ENCODE measurements at regions not wholly inside any gene's neighbourhood (a gene's known extent, or its start where the extent isn't known, plus 50 kb on each side); places are given as distances from the start of the nearest gene placed in this dataset.
"Not testable (repeated sequence)": the region's sequence is repeated elsewhere in the genome, so short reads cannot be mapped to it uniquely, and the experiment has no call there.

GRCh38 chr20:29752644-29753425 lies 1504.6 kb upstream of the DEFB115 start:
- TF ChIP-seq CTCF (tag by site-specific recombination; IDR thresholded peaks at IDR 0.05); ZNF660 (tag by site-specific recombination; IDR thresholded peaks at IDR 0.05); ZNF560 (tag by site-specific recombination; IDR thresholded peaks at IDR 0.05; ENCODE audit: borderline replicate concordance); ZNF555 (tag by site-specific recombination; conservative IDR thresholded peaks at IDR 0.05): not testable (repeated sequence)
